GM13976 (cell line): ENCODE measurements at regions not wholly inside any gene's neighbourhood (a gene's known extent, or its start where the extent isn't known, plus 50 kb on each side); places are given as distances from the start of the nearest gene placed in this dataset.

Experiments
- DNase-seq: peaks from one replicate; pipeline ENCODE4 v3.0.0; 2012; ENCODE audit warnings: low spot score
- in situ Hi-C: fragments of 300-500 bp; cut with MboI; formaldehyde crosslinking; loops from one replicate; pipeline ENCODE4 v1.12.0; 2022; ENCODE audit warnings: low sequenced_read_pairs, mixed read lengths, inconsistent platforms; ENCODE audit not compliant: unreplicated experiment
- TF ChIP-seq, protein P1 (sequence below): IDR thresholded peaks from 2 replicates; pipeline ENCODE4 v1.5.1; 2012; ENCODE audit warnings: borderline replicate concordance, mild to moderate bottlenecking; ENCODE audit not compliant: insufficient read depth; ENCODE audit errors: extremely low read depth, missing control alignments, control extremely low read depth

DNA sequence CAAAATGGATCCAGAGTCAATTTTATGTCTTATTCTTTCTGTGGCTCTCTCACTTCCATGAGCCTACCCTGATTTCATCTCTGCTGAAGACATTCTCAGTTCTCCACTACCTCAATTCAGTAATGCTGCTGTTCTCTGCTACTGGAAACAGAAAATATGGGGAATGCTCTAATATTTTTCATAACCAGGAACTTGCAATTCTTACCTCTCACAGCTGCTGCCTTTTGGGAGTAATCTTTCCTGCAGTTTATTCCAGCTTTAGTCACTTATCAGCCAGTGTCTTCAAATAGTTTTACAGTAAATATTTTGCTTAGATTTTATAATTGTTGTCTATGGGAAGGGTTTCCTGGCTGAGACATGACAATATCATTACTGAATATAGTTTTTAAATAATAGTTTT, 145.1 kb upstream of the UFM1 start:
- in situ Hi-C loops = no loop called here
- TF ChIP-seq, protein P1, sequence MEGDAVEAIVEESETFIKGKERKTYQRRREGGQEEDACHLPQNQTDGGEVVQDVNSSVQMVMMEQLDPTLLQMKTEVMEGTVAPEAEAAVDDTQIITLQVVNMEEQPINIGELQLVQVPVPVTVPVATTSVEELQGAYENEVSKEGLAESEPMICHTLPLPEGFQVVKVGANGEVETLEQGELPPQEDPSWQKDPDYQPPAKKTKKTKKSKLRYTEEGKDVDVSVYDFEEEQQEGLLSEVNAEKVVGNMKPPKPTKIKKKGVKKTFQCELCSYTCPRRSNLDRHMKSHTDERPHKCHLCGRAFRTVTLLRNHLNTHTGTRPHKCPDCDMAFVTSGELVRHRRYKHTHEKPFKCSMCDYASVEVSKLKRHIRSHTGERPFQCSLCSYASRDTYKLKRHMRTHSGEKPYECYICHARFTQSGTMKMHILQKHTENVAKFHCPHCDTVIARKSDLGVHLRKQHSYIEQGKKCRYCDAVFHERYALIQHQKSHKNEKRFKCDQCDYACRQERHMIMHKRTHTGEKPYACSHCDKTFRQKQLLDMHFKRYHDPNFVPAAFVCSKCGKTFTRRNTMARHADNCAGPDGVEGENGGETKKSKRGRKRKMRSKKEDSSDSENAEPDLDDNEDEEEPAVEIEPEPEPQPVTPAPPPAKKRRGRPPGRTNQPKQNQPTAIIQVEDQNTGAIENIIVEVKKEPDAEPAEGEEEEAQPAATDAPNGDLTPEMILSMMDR = no peak
- DNase-seq = no peak

DNA sequence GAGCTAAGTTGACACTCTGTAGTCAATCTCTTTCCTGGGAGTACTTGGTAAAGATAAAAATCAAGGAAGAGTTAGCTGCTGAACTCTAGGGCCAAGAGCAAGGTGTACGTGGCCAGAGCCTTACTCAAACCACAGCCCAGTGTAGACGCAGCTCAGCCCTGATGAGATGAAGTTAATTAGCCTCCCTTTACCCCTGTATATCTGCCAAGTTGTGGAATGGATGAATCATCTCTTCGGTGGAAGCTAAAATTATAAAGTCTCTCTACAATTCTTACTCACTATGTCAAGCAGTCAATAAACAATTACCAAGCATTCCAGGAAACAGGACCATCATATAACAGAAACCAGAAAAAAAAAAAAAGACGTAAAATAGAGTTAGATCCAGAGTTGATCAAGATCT, 146.9 kb upstream of the UFM1 start:
- TF ChIP-seq, protein P1 = no peak
- in situ Hi-C loops = no loop called here
- DNase-seq = no peak

DNA sequence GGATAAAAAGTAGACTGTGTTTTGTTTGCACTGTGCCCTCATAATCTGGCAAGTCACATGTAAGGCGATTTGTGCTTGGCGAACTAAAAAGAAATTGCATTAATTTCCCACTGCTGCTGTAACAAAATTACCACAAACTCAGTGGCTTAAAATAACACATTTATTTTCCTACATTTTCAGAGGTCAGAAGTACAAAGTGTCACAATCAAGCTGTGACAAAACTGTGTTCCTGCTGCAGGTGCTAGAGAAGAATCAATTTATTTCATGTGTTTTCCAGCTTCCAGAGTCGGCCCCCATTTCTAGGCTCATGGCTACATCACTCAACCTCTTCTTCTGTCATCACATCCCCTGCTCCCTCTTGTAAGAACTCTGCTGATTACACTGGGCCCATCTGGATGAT, 158.6 kb upstream of the UFM1 start:
- TF ChIP-seq, protein P1 = no peak
- no peak for DNase-seq
- in situ Hi-C loops = no loop called here

DNA sequence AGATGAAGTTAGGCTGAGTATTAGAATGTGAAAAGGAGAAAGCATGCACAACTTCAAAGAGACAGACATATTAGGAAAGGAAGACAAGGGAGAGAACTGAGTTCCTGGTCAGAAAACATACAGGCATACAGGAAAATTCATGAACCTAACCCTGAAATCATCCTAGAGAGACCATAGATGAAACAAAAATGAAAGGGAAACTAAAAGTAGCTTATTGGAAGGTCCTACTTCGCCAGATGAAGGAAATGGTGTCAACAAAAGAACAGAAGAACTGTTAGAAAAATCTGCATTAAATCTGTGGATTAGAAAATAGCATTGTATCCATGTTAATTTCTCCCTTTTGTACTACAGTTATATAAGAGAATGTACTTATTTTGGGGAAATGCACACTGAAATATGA, 169.0 kb upstream of the UFM1 start:
- in situ Hi-C loops = no loop called here
- TF ChIP-seq, protein P1 = no peak
- peak; percentile 20 for DNase-seq

DNA sequence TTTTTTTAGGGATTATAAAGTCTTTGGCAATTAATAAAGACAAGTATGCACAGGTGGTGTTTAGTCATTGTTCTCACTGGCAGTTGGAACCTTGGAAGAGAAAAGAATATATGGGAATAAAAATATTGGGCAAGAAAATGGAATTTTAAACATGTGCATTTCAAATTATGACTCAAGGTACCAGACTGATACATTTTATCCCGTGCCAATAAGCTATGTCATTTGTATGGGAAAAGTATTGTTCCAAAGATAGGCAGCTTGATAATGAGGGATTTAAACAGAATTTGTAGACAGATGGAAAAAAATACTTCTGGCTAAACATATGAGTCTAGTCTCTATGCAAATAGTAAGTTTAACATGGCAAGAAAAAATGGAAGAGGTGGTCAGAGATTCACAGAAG, 169.5 kb upstream of the UFM1 start:
- in situ Hi-C loops = no loop called here
- TF ChIP-seq, protein P1 = no peak
- no peak for DNase-seq

DNA sequence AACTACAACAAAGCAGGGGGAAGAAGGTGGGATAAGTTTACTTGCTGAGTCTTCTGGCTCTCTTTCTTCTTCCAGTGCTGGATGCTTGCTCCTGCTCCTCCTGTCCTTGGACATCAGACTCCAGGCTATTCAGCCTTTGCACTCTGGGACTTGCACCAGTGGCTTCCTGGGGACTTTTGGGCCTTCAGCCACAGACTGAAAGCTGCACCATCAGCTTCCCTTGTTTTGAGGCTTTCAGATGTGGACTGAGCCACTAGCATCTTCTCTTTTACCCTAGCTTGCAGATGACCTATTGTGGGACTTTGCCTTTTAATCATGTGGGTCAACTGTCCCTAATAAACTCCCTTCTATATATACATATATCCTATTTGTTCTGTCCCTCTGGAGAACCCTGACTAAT, 173.0 kb upstream of the UFM1 start:
- TF ChIP-seq, protein P1 = no peak
- DNase-seq = no peak
- in situ Hi-C loops = no loop called here

DNA sequence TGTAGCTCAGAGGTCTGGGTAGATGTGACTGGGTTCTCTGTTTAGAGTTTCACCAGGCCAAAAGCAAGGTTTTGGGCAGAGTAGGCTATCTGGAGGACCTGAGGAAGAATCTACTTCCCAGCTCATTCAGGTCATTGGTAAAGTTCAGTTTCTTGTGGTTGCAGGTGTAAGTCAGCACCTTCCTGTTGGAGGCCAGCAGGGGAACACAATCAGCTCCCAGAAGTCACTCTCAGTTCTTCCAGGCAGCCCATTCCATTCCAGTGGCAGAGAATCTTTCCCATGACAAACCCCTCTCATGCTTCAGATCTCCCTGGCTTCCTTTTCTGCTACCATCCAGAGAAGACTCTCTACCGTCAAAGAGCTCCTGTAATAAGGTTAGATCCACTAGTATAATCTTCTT, 176.2 kb upstream of the UFM1 start:
- TF ChIP-seq, protein P1 = no peak
- in situ Hi-C loops = no loop called here

More for the DNA sequence above, 176.2 kb upstream of the UFM1 start:
- no peak for DNase-seq
